ENCODE measurements at regions not wholly inside any gene's neighbourhood (a gene's known extent, or its start where the extent isn't known, plus 50 kb on each side); places are given as distances from the start of the nearest gene placed in this dataset.
"Not testable (repeated sequence)": the region's sequence is repeated elsewhere in the genome, so short reads cannot be mapped to it uniquely, and the experiment has no call there.

DNA sequence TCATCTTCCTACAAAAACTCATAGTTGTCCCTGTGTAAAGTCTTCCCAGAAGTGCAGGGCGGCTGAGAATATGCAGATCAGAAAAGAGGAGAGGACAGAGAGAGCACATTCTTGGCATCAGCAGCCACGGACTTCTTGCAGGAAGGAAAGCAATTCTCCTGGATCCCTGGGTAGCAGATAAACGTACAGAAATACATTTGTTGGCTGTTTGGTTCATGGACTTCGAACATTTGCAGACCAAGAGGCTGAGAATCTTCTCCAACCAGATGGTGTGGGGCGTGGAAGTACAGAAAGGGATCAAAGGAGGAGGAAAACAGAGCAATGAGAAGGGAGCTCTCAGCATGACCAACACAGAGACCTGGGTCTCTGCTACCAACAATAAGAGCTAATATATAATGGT is 319.9 kb downstream of the NPHP4 start:
- not testable (repeated sequence) for H3K4me3 ChIP-seq (ENCODE audit: low read depth, low read length); DNase-seq (ENCODE audit: low read depth)

DNA sequence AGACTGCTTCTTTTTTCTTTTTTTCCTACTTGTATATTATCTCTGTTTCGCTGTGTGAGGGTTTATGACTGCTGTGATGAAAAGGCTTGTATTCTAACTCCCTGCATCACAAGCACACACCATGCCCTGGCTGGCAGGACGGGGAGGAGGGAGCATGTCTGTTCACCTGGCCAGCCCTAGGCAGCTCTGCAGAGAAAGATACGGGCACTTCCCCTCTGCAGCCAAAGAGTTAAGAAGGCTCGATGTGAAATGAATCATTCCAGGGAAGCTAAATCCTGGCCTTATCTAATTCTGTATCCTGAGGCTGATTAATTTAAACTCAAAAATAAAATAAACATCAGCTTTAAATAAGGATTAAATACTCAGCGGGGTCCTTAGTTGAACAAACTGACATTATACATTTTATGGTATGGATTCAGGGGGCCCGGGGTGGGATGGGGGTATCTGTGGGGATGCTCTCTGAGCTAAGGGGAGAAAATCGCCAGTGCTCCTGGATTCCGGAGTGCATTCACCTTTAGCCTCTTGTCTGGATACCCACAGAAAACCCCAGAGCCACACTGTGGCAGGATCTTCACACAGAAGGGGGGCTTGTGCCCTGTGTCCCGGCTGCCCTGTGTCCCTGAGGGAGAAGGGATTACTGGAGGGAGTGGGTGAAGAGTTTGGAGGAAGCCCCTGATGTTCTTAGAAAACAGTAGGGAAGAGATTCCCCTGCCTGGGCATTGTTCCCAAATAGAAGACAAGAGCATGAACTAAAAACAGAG is 321.5 kb downstream of the NPHP4 start:
- no peak overlapping the region for H3K4me3 ChIP-seq (ENCODE audit: low read depth, low read length)
- DNase-seq (ENCODE audit: low read depth), result no peak

DNA sequence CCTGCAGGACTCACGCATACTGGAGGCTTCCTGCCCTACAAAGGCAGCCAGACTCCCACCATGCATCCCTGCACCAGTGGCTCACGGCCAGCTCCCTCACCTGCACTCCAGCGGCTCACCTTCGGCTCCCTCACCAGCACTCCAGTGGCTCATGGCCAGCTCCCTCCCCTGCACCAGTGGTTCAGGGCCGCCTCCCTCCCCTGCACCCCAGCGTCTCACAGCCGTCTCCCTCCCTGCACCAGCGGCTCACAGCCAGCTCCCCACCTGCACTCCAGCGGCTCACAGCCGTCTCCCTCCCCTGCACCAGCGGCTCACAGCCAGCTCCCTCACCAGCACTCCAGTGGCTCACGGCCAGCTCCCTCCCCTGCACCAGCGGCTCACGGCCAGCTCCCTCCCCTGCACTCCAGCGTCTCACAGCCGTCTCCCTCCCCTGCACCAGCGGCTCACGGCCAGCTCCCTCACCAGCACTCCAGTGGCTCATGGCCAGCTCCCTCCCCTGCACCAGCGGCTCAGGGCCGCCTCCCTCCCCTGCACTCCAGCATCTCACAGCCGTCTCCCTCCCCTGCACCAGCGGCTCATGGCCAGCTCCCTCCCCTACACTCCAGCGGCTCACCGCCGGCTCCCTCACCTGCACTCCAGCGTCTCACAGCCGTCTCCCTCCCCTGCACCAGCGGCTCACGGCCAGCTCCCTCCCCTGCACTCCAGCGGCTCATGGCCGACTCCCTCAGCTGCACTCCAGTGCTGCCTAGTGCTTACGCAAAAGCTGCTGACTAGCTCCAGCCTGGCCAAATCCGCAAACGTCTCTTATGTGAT is 324.5 kb downstream of the NPHP4 start:
- H3K4me3 ChIP-seq (ENCODE audit: low read depth, low read length), result no peak overlapping the region
- no peak for DNase-seq (ENCODE audit: low read depth)

- no peak overlapping the region for H3K4me3 ChIP-seq (ENCODE audit: low read depth, low read length)
- no peak for DNase-seq (ENCODE audit: low read depth)
These were observed 327.0 kb downstream of the NPHP4 start for GRCh38 chr1:5664906-5665875.

DNA sequence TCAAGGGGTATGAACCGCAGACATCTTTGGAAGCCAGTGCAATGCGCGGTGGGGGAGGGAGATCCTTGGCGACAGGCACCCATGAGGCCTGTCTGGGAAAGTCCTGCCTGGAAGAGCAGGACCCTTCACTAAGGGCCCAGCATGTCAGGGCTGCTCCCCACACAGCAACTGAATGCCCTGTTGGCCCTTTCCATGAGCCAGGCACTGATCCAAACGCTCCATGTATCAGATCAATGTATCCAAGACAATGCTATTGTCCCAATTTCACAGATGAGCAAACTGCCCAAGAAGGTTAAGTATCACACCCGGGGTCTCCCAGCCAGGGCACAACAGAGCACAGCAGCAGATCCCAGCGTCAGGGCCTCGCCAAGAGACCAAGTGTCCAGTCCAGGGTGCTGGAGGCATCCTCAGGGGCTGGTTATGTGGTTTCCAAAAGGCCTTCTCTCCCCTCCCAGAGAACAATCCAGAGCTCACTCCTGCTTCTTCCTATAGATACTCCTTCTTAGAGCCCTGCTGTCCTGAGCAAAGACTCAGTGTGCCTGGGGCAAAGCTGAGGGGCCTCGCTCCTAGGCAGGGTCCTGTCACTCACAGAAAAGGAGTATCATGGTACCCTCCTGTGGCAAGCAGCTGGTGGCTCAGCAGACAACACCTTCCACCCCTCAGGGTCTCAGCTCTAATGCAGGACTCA is 328.0 kb downstream of the NPHP4 start:
- no peak for DNase-seq (ENCODE audit: low read depth)

DNA sequence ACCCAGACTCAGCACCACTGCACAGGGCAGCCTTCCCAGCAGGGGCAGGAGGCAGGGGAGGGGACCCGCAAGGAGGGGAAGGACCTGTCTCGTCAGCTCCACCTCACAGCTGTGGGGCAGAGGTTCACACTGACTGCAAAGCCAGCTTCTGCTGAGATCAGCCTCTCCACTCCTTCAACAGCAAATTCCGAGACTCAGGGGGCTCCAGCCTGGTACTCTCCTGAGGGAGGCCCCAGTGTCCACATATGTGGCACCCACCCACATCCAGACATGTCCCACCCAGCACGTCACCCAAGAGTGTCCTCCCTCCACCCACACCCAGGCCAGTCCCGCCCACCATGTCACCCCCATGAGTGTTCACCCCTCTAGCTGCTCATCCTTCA is 329.5 kb downstream of the NPHP4 start:
- DNase-seq (ENCODE audit: low read depth), result no peak
- H3K4me3 ChIP-seq (ENCODE audit: low read depth, low read length), result no peak overlapping the region

More for the DNA sequence above, 328.0 kb downstream of the NPHP4 start:
- H3K4me3 ChIP-seq (ENCODE audit: low read depth, low read length), result no peak overlapping the region

GRCh38 chr1:5662086-5662743 is 330.0 kb downstream of the NPHP4 start:
- H3K4me3 ChIP-seq (ENCODE audit: low read depth, low read length), result no peak overlapping the region
- no peak for DNase-seq (ENCODE audit: low read depth)

- no peak for DNase-seq (ENCODE audit: low read depth)
- no peak overlapping the region for H3K4me3 ChIP-seq (ENCODE audit: low read depth, low read length)
These were observed 330.8 kb downstream of the NPHP4 start for GRCh38 chr1:5661196-5662085.

- no peak overlapping the region for H3K4me3 ChIP-seq (ENCODE audit: low read depth, low read length)
- no peak for DNase-seq (ENCODE audit: low read depth)
These were observed 331.9 kb downstream of the NPHP4 start for GRCh38 chr1:5660141-5660935.

- no peak overlapping the region for H3K4me3 ChIP-seq (ENCODE audit: low read depth, low read length)
- DNase-seq (ENCODE audit: low read depth), result no peak
These were observed 332.6 kb downstream of the NPHP4 start for GRCh38 chr1:5659606-5660005.

DNA sequence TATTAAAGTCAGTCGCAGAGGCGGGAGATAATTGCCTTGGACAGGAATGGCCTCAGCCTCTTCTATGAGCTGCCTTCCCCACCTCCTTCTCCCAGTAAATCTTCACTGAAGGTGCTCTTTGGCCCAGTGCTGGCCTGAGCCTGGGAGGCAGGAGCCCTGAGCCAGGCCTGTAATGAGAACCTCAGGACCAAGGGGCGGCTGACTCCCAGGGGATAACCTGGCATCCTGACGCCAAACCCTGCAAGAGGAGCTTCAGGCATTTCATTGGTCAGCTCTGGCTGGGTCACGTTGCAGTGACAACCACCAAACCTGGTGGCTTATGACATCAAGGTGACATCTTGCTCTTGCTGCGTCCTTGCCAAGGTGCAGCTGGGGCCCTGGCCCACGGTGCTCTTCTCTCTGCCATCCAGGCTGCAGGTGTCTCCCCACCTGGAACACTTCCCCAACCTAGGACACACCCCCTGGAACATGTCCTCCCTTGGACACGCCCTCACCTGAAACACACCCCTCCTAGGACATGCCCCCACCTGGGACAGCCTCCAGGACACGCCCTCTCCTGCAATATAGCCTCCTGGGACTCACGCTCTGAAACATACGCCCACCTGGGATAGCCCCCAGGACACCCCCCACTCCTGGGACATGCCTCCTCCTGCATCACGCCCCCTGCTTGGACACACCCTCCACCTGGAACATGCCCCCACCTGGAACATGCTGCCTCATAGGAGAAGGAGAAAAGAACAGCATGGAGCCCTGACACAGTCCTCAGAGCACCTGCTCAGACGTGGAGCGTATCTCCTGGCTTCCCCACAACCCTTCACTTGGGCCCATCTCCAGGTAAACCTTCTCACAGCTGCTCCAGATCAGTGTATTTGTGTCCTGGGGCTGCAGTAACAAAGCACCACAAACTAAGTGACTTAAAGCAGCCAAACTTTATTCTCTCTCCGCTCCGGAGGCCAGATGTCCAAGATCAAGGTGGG is 333.6 kb downstream of the NPHP4 start:
- DNase-seq (ENCODE audit: low read depth), result no peak
- H3K4me3 ChIP-seq (ENCODE audit: low read depth, low read length), result no peak overlapping the region

DNA sequence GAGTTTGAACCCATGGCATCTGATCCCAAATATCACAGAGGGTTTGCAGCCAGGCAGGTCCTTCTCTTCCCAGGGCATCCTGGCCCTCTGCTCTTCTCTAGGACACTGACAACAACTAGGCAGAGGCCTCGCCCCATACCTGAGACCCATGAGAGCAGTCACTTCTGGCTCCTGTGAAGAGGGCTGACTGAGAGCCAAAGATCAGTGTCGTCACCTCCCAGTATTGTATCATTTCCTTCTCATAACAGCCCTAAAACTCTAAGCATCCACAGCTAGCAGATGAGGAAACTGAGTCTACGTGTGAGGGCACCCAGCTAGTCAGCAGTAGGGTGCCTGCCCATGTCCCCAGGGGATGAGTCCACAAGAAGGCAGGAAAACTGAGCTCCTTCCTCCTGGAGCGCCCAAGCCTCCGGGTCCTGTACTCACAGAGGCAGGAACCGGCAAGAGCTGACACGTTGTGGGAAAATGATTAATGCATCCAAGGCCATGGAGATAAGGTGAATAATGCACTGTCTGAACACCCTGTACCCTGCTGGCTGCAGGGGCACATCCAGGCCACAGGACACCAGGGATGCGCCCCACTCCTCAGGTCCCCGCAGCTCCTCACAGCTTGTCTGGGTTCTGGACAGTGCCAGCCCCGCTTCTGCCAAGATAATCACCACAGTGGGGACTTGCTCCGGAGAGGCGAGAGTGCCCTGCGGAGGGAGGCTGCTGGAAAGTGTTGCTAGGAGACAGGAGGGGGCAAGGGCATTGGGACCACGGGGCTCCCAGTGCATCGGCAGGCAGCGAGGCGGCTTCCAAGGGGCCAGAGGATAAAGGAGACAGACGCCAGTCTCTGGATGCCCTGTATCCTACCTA is 340.0 kb downstream of the NPHP4 start:
- DNase-seq (ENCODE audit: low read depth), result no peak
- no peak overlapping the region for H3K4me3 ChIP-seq (ENCODE audit: low read depth, low read length)

DNA sequence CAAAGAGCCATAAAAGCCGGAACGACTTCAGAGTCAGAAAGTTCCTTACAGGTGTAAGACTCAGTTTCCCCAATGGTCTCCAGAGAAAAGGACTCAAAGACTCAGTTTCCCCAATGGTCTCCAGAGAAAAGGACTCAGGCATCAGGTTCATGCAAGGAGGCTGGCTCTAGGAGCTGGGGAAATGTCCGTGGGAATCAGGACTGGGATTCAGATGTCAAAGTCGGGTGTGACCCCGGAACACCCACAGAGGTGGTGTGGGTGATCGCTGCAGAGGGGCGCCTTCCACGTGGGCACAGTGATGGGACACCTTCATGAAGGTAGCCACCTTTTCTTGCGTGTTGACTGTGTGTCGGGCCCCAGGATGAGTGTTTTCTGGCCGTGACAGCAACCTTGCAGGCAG is 340.8 kb downstream of the NPHP4 start:
- no peak overlapping the region for H3K4me3 ChIP-seq (ENCODE audit: low read depth, low read length)
- no peak for DNase-seq (ENCODE audit: low read depth)

DNA sequence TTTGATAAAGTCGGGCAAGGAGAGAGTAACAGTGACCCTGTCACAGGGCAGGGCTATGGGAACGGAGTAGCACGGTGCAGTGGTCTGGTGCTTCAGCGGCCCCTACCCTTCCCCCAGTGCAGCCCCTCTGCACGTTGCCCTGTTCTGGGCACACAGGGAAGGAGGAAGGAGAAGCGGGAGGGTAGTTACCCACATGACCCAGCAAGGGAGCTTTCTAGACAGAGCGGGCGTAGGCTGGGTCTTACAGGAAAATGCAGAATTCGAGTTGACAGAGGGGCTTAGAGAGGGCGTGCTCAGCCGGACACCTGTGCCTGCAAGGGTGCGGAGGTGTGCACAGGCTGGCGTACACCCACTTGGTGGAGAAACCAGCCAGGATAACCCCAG is 341.2 kb downstream of the NPHP4 start:
- H3K4me3 ChIP-seq (ENCODE audit: low read depth, low read length), result no peak overlapping the region
- no peak for DNase-seq (ENCODE audit: low read depth)
